K562 (cell line): ENCODE measurements at regions not wholly inside any gene's neighbourhood (a gene's known extent, or its start where the extent isn't known, plus 50 kb on each side); places are given as distances from the start of the nearest gene placed in this dataset.

Experiments used
- CHCHD3 ChIP-seq: fragments of 250-450 bp; sonication (Bioruptor Pico); IDR thresholded peaks from 2 replicates; pipeline ENCODE4 v2.1.2; 2022; ENCODE audit warnings: mild to moderate bottlenecking
- CSDE1 ChIP-seq, 2 experiments: fragments of 450-650 bp; IDR thresholded peaks; 2 replicates each; pipeline ENCODE4 v1.6.1; 2016; ENCODE audit warnings: mild to moderate bottlenecking in 1 of 2
- E2F1 ChIP-seq: sonication (generic); formaldehyde crosslinking; IDR thresholded peaks from 2 replicates; pipeline ENCODE4 v1.8.1; 2023; ENCODE audit warnings: mild to moderate bottlenecking, missing genetic modification reagents, moderate library complexity
- FOXK2 ChIP-seq, 2 experiments: fragments of 450-650 bp; IDR thresholded peaks in 1 of 2; conservative IDR thresholded peaks in 1 of 2; 2 replicates each; pipeline ENCODE4 v1.6.1; 2016; ENCODE audit warnings: low read depth in 2 of 2, mild to moderate bottlenecking in 1 of 2
- HCFC1 ChIP-seq: IDR thresholded peaks from 2 replicates; pipeline ENCODE4 v1.6.1; 2012; ENCODE audit warnings: low read depth, low read length, improper control_type of control experiment
- RBBP5 ChIP-seq: fragments of 200-600 bp; sonication (generic); IDR thresholded peaks from 2 replicates; pipeline ENCODE4 v1.6.1; 2012; ENCODE audit warnings: borderline replicate concordance, mild to moderate bottlenecking, low read length, control low read depth, inconsistent platforms; ENCODE audit not compliant: insufficient read depth, poor library complexity, severe bottlenecking
- RBM15 ChIP-seq: fragments of 200-400 bp; formaldehyde crosslinking; IDR thresholded peaks from 2 replicates; pipeline ENCODE4 v1.6.1; 2018; ENCODE audit warnings: mild to moderate bottlenecking, low read length, moderate library complexity; ENCODE audit not compliant: insufficient read depth
- TEAD2 ChIP-seq: fragments of 450-650 bp; IDR thresholded peaks from 2 replicates; pipeline ENCODE4 v1.6.1; 2016; ENCODE audit warnings: missing genetic modification characterization, control low read depth, missing compliant biosample characterization
- UBTF ChIP-seq, 2 experiments: IDR thresholded peaks; 2 replicates each; pipeline ENCODE4 v1.6.1; 2012; ENCODE audit warnings: improper control_type of control experiment in 2 of 2, low read depth in 2 of 2, low read length in 2 of 2, borderline replicate concordance in 1 of 2
- TF ChIP-seq, protein P1 (sequence below): fragments of 250-450 bp; sonication (Bioruptor Pico); IDR thresholded peaks from 2 replicates; pipeline ENCODE4 v1.9.0; 2021; ENCODE audit warnings: mild to moderate bottlenecking, inconsistent platforms
- TF ChIP-seq, protein P2 (sequence below): fragments of 250-450 bp; sonication (Bioruptor Pico); IDR thresholded peaks from 2 replicates; pipeline ENCODE4 v1.9.0; 2021; ENCODE audit warnings: mild to moderate bottlenecking

DNA sequence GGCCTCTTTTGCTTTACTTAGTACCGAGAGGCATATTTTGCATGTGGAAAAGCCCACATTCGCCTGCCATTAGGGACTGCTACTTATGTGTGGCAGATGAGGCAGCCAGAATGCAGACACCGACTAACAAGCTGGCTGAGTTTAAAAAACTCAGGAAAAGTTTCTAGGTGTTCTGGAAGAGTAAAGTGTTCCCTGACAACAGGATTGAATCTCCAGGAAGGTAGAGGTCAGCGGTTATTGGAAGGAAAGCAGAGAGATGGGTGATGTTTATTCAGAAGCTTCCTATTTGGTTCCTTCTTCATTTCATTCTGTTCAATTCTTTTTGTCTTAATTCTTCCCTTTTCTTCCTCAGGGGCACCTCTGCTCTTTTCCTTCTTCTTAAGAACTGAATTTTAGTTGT lies 206.9 kb upstream of the SNX7 start (continued):
- TF ChIP-seq RBM15 (no peak), HCFC1 (no peak), CSDE1 (IDR thresholded peaks at IDR 0.05) (no peak), RBBP5 (no peak), CHCHD3 (CRISPR knock-in tag) (no peak), UBTF (IDR thresholded peaks at IDR 0.05; ENCODE audit: borderline replicate concordance in 1 of 2, low read depth in 2 of 2, low read length in 2 of 2) (no peak), TEAD2 (tag) (no peak), E2F1 (CRISPR knock-in tag) (no peak), FOXK2 (conservative IDR thresholded peaks at IDR 0.05 in 1 of 2, IDR thresholded peaks at IDR 0.05 in 1 of 2; ENCODE audit: low read depth in 2 of 2) (no peak)
- TF ChIP-seq, protein P1, sequence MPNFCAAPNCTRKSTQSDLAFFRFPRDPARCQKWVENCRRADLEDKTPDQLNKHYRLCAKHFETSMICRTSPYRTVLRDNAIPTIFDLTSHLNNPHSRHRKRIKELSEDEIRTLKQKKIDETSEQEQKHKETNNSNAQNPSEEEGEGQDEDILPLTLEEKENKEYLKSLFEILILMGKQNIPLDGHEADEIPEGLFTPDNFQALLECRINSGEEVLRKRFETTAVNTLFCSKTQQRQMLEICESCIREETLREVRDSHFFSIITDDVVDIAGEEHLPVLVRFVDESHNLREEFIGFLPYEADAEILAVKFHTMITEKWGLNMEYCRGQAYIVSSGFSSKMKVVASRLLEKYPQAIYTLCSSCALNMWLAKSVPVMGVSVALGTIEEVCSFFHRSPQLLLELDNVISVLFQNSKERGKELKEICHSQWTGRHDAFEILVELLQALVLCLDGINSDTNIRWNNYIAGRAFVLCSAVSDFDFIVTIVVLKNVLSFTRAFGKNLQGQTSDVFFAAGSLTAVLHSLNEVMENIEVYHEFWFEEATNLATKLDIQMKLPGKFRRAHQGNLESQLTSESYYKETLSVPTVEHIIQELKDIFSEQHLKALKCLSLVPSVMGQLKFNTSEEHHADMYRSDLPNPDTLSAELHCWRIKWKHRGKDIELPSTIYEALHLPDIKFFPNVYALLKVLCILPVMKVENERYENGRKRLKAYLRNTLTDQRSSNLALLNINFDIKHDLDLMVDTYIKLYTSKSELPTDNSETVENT (CRISPR knock-in tag): no peak
- TF ChIP-seq, protein P2, sequence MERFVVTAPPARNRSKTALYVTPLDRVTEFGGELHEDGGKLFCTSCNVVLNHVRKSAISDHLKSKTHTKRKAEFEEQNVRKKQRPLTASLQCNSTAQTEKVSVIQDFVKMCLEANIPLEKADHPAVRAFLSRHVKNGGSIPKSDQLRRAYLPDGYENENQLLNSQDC (CRISPR knock-in tag): no peak
